ENCODE measurements at regions not wholly inside any gene's neighbourhood (a gene's known extent, or its start where the extent isn't known, plus 50 kb on each side); places are given as distances from the start of the nearest gene placed in this dataset.

DNA sequence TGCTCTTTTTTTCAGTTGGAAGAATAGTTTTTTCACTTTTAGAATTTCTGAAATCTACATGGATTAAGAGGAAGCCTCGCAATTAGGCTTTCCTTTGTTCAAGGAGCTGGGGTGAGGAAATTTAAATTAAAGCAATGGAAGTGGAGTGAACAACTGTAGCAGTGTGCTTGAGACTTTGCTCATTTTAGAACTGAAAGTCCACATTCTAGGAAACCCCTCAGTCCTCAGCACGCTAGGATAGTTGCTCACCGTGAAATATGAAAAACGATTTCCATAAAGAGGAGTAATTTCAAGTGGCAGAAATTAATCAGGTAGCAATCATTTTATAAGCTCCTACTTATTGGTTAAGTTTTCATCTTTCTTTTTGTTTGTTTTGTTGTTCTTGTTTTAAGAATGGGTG lies 243.0 kb upstream of the ITGA1 start:
- TF ChIP-seq, protein P1, sequence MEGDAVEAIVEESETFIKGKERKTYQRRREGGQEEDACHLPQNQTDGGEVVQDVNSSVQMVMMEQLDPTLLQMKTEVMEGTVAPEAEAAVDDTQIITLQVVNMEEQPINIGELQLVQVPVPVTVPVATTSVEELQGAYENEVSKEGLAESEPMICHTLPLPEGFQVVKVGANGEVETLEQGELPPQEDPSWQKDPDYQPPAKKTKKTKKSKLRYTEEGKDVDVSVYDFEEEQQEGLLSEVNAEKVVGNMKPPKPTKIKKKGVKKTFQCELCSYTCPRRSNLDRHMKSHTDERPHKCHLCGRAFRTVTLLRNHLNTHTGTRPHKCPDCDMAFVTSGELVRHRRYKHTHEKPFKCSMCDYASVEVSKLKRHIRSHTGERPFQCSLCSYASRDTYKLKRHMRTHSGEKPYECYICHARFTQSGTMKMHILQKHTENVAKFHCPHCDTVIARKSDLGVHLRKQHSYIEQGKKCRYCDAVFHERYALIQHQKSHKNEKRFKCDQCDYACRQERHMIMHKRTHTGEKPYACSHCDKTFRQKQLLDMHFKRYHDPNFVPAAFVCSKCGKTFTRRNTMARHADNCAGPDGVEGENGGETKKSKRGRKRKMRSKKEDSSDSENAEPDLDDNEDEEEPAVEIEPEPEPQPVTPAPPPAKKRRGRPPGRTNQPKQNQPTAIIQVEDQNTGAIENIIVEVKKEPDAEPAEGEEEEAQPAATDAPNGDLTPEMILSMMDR (IDR thresholded peaks at IDR 0.05) = no peak
- TF ChIP-seq EP300 (IDR thresholded peaks at IDR 0.05) (no peak), POLR2A (IDR thresholded peaks at IDR 0.05) (no peak)
